ENCODE measurements at regions not wholly inside any gene's neighbourhood (a gene's known extent, or its start where the extent isn't known, plus 50 kb on each side); places are given as distances from the start of the nearest gene placed in this dataset.

GRCh38 chr10:124341768-124342135 is 77.0 kb downstream of the OAT start:
- peak; percentile 12 for DNase-seq (ENCODE audit: low read depth, low spot score)
- ATAC-seq: peak; percentile 72
- CTCF ChIA-PET: no interaction called here
- TF ChIP-seq CEBPB (IDR thresholded peaks at IDR 0.05; ENCODE audit: borderline replicate concordance in 1 of 2, low read depth in 2 of 2, low read length in 2 of 2): no peak
- TF ChIP-seq ASH2L (IDR thresholded peaks at IDR 0.05; ENCODE audit: borderline replicate concordance, low read depth): no peak
- no peak for TF ChIP-seq NFYA (IDR thresholded peaks at IDR 0.05; ENCODE audit: borderline replicate concordance, low read depth, low read length)
- no peak for TF ChIP-seq BACH1 (IDR thresholded peaks at IDR 0.05; ENCODE audit: borderline replicate concordance)
- TF ChIP-seq, protein P1, sequence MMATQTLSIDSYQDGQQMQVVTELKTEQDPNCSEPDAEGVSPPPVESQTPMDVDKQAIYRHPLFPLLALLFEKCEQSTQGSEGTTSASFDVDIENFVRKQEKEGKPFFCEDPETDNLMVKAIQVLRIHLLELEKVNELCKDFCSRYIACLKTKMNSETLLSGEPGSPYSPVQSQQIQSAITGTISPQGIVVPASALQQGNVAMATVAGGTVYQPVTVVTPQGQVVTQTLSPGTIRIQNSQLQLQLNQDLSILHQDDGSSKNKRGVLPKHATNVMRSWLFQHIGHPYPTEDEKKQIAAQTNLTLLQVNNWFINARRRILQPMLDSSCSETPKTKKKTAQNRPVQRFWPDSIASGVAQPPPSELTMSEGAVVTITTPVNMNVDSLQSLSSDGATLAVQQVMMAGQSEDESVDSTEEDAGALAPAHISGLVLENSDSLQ (IDR thresholded peaks at IDR 0.05): peak; percentile 74
- TF ChIP-seq YBX1 (IDR thresholded peaks at IDR 0.05): no peak
- no peak for TF ChIP-seq CREM (IDR thresholded peaks at IDR 0.05; ENCODE audit: low read depth)
- no peak for TF ChIP-seq HDAC6 (IDR thresholded peaks at IDR 0.05; ENCODE audit: unreplicated experiment)
- TF ChIP-seq ZNF24 (IDR thresholded peaks at IDR 0.05): no peak
- TF ChIP-seq HCFC1 (IDR thresholded peaks at IDR 0.05; ENCODE audit: low read length): no peak
- TF ChIP-seq PBX3 (IDR thresholded peaks at IDR 0.05; ENCODE audit: insufficient replicate concordance, low read depth, low read length): peak; percentile 51
- TF ChIP-seq, protein P2, sequence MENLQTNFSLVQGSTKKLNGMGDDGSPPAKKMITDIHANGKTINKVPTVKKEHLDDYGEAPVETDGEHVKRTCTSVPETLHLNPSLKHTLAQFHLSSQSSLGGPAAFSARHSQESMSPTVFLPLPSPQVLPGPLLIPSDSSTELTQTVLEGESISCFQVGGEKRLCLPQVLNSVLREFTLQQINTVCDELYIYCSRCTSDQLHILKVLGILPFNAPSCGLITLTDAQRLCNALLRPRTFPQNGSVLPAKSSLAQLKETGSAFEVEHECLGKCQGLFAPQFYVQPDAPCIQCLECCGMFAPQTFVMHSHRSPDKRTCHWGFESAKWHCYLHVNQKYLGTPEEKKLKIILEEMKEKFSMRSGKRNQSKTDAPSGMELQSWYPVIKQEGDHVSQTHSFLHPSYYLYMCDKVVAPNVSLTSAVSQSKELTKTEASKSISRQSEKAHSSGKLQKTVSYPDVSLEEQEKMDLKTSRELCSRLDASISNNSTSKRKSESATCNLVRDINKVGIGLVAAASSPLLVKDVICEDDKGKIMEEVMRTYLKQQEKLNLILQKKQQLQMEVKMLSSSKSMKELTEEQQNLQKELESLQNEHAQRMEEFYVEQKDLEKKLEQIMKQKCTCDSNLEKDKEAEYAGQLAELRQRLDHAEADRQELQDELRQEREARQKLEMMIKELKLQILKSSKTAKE (IDR thresholded peaks at IDR 0.05; ENCODE audit: low read depth, poor library complexity, severe bottlenecking): no peak
- no peak for TF ChIP-seq SIX5 (IDR thresholded peaks at IDR 0.05; ENCODE audit: low read depth, low read length, severe bottlenecking)
- TF ChIP-seq PML (IDR thresholded peaks at IDR 0.05; ENCODE audit: low read length): no peak
- no peak for TF ChIP-seq NBN (IDR thresholded peaks at IDR 0.05)
- TF ChIP-seq SUPT20H (IDR thresholded peaks at IDR 0.05; ENCODE audit: borderline replicate concordance, control insufficient read depth, low read depth, low read length): no peak
- no peak for TF ChIP-seq FOS (IDR thresholded peaks at IDR 0.05; ENCODE audit: borderline replicate concordance, extremely low read depth, insufficient read length)
- TF ChIP-seq, protein P3, sequence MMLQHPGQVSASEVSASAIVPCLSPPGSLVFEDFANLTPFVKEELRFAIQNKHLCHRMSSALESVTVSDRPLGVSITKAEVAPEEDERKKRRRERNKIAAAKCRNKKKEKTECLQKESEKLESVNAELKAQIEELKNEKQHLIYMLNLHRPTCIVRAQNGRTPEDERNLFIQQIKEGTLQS (IDR thresholded peaks at IDR 0.05; ENCODE audit: borderline replicate concordance, extremely low read depth, low read depth, low read length): no peak
- TF ChIP-seq HDAC2 (IDR thresholded peaks at IDR 0.05): no peak
- TF ChIP-seq RELA (IDR thresholded peaks at IDR 0.05; ENCODE audit: borderline replicate concordance, partially characterized antibody): no peak
- TF ChIP-seq BCL3 (IDR thresholded peaks at IDR 0.05; ENCODE audit: borderline replicate concordance, insufficient read depth, low read depth, low read length, poor library complexity, severe bottlenecking): peak; percentile 91

More at GRCh38 chr10:124341768-124342135, 77.0 kb downstream of the OAT start:
- FAIRE-seq: no peak
- ChIA-PET RAD21 (ENCODE audit: unreplicated experiment) (interaction anchor here (1.3 kb wide), 1 partner anchor 51 kb away, joined by 5 read pairs; no protein-coding TSS in a partner anchor), SMC1A (ENCODE audit: uncharacterized antibody, unreplicated experiment) (no interaction called here), POLR2A (no interaction called here)
- no peaks in the 10 kb centered on the region for H4K20me1 ChIP-seq (ENCODE audit: control insufficient read depth, insufficient read depth)
- 27% methylated on average over 3 of the region's 3 CpGs for WGBS (ENCODE audit: insufficient coverage, insufficient replicate concordance, low lambda C conversion rate, missing lambda C conversion rate)
- H3K9ac ChIP-seq (ENCODE audit: control insufficient read depth, insufficient read depth, low read length): no peak overlapping the region
- no peak overlapping the region for H3K4me3 ChIP-seq
- no TSS peak for BruUV-seq (replicated peaks)
- H3K36me3 ChIP-seq (ENCODE audit: control insufficient read depth in 2 of 2, insufficient read depth in 2 of 2, low read length in 1 of 2): no peaks in the 10 kb centered on the region
- no peaks in the 10 kb centered on the region for H3K9me3 ChIP-seq (replicated peaks; ENCODE audit: control insufficient read depth, insufficient read depth, low read length)
- no peak overlapping the region for H3K4me2 ChIP-seq (ENCODE audit: control insufficient read depth, insufficient read depth)
- no peaks in the 10 kb centered on the region for H3K27me3 ChIP-seq (replicated peaks in 1 of 2; ENCODE audit: control insufficient read depth in 2 of 2, insufficient read depth in 2 of 2, low read length in 1 of 2)
- peaks cover 18% of the 10 kb centered on the region for H3K4me1 ChIP-seq (ENCODE audit: control insufficient read depth, insufficient read depth, low read length)
- intact Hi-C loops (cut with micrococcal nuclease; ENCODE audit: unreplicated experiment): no loop called here
- no peaks in the 10 kb centered on the region for H3K79me2 ChIP-seq (ENCODE audit: control insufficient read depth, insufficient read depth, low read length)
- H3K27ac ChIP-seq (ENCODE audit: control insufficient read depth, insufficient read depth): 0 out of 2 replicates have a peak overlapping the region, but pooled peaks have one; percentile 8
- in situ Hi-C loops (cut with MboI): no loop called here
- no peak overlapping the region for H2AFZ ChIP-seq (ENCODE audit: control insufficient read depth, low read depth, low read length)

Data from GM12878 (cell line).